Renal pelvis (tissue), 1 donor: ENCODE measurements at regions not wholly inside any gene's neighbourhood (a gene's known extent, or its start where the extent isn't known, plus 50 kb on each side); places are given as distances from the start of the nearest gene placed in this dataset.

Source experiments
- DNase-seq: peaks from one replicate; pipeline ENCODE4 v3.0.0-alpha.2; 2013

- DNase-seq, result no peak
Observed at GRCh38 chr2:120401275-120402066, 55.5 kb downstream of the INHBB start.

GRCh38 chr2:120402067-120402433 is 56.1 kb downstream of the INHBB start:
- no peak for DNase-seq

- no peak for DNase-seq
Observed at GRCh38 chr2:120402508-120402907, 56.6 kb downstream of the INHBB start.

- DNase-seq, result no peak
Observed at GRCh38 chr2:120403261-120403660, 57.3 kb downstream of the INHBB start.

- DNase-seq, result no peak
Observed at GRCh38 chr2:120403676-120404075, 57.7 kb downstream of the INHBB start.

- DNase-seq, result no peak
Observed at GRCh38 chr2:120404274-120404673, 58.3 kb downstream of the INHBB start.

GRCh38 chr2:120404941-120405758 is 59.2 kb downstream of the INHBB start:
- no peak for DNase-seq

GRCh38 chr2:120405759-120406099 is 59.8 kb downstream of the INHBB start:
- no peak for DNase-seq

GRCh38 chr2:120406566-120406965 is 60.6 kb downstream of the INHBB start:
- DNase-seq, result no peak

- DNase-seq, result no peak
Observed at GRCh38 chr2:120410487-120410886, 64.6 kb downstream of the INHBB start.

- DNase-seq, result no peak
Observed at GRCh38 chr2:120415060-120415459, 69.1 kb downstream of the INHBB start.

GRCh38 chr2:120415728-120416509 is 70.0 kb downstream of the INHBB start:
- no peak for DNase-seq

GRCh38 chr2:120418174-120418787 is 72.3 kb downstream of the INHBB start:
- DNase-seq, result no peak

- DNase-seq, result no peak
Observed at GRCh38 chr2:120419073-120419472, 73.1 kb downstream of the INHBB start.

GRCh38 chr2:120419955-120420354 is 74.0 kb downstream of the INHBB start:
- no peak for DNase-seq

GRCh38 chr2:120421126-120421829 is 75.3 kb downstream of the INHBB start:
- no peak for DNase-seq

GRCh38 chr2:120421830-120422175 is 75.9 kb downstream of the INHBB start:
- DNase-seq, result no peak

- no peak for DNase-seq
Observed at GRCh38 chr2:120422465-120423160, 76.7 kb downstream of the INHBB start.

- DNase-seq, result no peak
Observed at GRCh38 chr2:120423167-120423943, 77.4 kb downstream of the INHBB start.

- DNase-seq, result no peak
Observed at GRCh38 chr2:120424274-120424796, 78.4 kb downstream of the INHBB start.
